ENCODE measurements at regions not wholly inside any gene's neighbourhood (a gene's known extent, or its start where the extent isn't known, plus 50 kb on each side); places are given as distances from the start of the nearest gene placed in this dataset.
A peak's percentile ranks its signal among the peaks of the same experiment; 100 is the strongest.

DNA sequence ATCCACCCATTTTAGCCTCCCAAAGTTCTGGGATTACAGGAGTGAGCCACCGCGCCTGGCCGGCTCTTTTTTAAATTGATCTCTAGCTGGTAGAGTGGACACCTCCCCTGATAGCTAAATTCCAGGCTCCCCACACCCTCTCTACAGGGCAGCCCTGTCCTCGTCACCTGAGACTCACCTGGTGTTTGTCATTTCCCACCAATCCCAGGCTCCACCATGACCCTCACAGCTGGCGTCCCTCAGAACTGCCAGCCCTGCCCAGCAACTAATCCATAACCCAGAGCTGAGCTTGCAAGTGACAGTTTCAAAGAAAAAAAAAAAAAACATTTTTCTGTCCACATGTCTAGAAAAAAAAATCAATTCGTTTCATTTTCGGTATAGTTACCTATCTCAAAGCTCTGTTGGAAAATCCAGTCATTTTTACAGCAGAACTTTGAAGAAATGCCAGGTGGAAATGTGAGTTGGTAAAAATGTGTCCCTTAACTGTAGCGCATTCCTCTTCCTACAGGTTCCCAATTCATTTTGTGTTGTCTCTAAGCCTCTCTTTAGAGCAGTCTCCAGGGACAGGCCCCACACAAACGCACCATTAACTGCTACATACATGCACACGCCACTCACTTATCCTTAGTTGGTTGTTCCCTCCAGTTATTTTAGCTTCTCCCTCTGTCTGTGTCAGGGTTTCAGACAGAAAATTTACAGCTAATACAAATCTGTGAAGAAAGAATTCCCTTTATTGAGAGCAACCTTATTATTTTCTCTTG, 294.7 kb downstream of the FBXO15 start:
- no peak for DNase-seq (ENCODE audit: low spot score)

DNA sequence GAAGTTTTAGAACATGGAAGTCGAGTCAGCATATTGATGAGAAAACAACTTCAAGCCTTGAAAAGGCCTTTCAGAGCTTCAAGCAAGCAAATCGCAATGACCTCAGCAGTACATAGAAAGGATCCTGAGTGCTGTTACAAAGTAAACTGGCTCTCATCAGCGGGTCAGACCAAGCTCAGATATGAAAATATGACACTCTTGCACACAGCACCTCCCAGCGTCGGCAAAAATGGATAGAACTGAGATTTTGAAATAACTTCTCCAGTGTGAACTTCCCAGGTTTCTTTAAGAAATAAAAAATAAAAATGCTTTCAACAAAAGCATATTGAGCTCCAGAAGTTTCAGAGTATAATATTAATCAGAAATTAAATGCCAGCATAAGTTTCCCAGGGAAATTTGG, 296.9 kb downstream of the FBXO15 start:
- no peak for DNase-seq (ENCODE audit: low spot score)

DNA sequence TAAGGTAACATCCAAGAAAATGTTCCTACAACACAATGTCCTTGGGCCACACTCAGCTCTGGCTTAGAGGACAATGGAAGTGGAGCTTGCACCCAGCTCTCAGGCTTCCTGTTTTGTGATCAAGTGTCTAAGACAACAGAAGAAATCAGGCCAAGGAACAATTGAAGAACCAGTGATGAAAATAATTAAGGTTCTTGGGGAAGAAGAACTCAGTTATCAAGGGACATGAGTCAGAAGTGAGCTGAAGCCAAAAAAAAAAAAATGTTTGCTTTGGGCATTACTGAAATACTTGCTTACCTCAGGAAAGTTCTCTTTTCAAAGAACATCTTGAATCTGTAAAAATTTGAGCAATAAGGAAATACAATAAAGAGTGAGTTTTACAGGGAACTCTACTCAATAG, 299.0 kb downstream of the FBXO15 start:
- peak; percentile 26 for DNase-seq (ENCODE audit: low spot score)

DNA sequence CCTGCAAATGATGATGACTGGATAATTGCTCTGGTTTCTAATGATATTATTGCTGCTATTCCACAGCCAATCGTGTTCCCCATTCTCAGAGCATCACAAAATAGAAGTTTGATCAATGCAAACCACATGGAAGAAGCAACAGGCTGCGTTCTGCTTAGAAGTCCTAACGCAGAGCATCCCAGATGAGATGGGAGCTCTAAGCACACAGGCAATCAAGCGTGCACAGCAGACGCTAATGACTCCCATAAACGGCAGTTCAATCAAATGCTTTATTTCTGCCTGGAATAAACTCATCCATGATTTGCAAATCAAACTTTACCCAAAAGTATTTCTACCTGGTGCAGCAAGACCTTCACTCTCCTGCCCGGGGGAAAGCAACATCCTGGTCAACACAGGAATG, 304.2 kb downstream of the FBXO15 start:
- no peak for DNase-seq (ENCODE audit: low spot score)

DNA sequence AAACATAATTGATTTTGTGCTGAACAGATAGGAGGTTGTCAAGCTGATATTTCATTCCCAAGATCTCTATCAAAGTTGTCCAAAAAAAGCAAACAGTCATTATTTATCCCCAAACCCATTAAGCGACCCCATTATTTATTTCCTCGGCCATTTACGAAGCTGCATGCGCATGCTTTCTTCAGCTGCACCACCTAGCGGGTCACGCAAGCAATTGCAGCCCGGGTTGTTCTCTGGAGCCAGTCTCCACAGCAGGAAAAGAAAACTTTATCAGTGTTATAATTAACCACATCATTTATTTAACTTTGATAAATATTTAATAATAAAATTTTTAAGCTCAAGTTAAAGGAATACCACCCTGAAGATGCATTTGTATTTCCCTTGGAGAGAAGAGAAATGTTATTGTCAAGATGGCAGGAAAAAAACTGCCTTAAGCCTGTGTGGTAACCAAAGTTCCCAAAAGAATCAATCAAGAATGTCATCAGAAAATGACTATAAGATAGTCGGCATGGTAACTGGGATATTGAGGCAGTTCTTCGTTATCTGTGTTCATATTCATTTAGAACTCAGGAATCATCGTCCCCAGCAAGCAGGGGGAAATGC, 304.7 kb downstream of the FBXO15 start:
- peak; percentile 68 for DNase-seq (ENCODE audit: low spot score)

DNA sequence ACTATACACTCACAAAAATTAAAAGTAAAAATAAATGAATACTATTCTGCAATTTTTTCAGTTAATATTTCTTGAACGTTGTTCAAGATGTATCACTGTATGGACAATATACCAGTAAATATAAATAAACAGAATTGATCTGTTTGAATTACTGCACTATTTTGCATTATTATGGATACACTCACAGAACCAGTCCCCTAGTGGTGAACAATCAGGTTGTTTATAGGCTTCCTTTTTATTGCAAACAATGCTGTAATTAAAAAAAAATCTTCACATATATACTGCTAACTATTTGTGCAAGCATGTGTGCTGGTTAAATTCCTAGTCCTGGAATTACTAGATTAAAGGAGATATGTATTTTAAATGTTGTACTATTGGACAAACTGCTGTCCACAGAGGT, 306.0 kb downstream of the FBXO15 start:
- no peak for DNase-seq (ENCODE audit: low spot score)

DNA sequence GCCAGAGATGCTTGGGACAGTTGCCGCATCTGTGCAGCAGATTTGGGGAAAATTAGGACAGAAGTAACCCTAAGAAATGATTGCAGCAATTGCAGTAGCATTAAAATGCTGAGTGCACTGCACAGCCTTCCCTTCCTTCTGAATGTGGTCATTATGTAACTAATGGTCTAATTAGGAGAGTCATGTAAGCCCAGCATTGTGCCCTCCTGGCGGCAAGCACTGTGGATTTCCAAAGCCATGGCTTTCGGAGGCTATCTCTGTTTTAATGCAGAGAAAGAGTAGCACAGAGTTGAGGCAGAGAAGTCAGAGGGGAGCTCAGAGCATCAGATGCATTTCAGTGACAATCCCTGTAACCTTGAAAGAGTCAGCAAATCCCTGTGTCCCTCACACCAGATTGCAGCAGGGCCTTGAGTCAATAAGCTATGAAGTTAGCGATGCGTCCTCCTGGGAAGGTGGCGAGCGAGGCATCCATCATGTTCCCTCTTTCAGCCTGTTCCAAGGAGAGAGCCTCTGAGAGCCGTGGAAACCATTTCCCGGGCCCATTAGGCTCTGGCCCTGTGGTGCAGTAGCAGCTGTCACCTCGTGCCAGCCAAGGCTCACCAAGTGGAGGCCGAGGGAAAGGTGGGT, 307.2 kb downstream of the FBXO15 start:
- DNase-seq (ENCODE audit: low spot score), result no peak

DNA sequence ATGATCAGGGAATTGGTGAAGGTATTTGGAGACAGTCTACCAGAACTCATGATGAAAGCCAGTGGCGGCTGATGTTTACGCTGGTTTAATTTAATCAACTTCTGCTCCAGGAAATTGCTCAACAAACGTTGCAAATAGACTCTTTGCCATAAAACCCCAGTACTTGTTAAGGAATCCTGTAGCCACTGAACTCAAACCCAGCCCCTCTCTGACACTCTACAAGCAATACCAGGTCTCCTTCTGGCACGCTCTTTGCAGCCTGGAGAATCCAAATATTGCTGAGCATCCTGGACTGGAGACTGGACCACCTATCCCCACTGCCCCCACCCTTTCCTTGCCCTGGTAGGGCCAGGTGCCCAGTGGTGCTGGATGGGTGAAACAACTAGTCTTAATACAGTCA, 308.2 kb downstream of the FBXO15 start:
- no peak for DNase-seq (ENCODE audit: low spot score)

DNA sequence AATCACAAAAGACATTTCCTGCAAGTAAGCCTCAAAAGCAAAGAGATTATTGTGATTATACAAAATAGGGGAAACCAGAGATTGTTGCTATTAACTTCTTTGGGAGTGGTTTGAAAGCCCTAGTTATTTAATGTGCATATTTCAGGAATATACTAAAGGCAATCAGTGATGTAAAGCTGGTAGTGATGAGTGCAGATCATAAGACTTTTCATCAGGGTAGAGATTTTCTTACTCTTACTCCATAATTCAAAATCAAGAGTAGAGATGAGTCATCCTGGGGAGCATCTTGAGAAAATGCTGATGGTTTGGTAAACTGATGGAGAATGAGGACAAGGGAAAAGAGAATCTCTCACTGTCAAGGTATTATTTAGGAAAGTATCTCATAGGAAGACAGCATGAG, 309.5 kb downstream of the FBXO15 start:
- no peak for DNase-seq (ENCODE audit: low spot score)

DNA sequence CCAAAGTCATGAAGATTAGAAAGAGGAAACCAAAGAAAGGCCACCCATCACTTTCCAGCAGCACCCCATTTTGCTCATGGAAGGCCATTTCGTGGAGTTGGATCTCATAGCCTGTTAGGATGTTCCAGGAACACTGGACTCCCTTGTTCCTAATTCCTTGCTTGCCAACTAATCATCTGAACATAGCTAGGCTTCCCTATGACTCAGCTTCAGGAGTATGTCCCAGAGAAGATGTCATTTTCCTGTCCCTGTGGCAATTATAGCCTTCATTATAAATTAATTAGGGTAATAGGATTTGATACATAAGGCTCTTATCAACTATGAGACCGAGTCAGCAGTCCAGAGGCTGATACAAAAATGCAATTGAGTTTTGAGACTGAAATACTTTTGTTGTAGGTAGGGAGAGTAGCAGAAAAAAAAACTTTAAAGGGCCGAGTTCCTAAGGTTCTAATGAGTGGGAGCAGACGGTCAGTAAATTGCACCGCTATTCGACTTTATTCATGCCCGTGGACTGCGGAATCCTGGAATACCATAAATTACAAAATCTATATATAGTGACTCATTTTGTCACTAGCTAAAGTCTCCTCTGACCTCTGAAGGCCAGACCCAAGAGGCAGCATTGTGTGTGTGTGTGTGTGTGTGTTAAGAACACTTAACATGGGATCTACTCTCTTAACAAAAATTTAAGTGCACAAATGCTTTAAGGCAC, 311.8 kb downstream of the FBXO15 start:
- no peak for DNase-seq (ENCODE audit: low spot score)

DNA sequence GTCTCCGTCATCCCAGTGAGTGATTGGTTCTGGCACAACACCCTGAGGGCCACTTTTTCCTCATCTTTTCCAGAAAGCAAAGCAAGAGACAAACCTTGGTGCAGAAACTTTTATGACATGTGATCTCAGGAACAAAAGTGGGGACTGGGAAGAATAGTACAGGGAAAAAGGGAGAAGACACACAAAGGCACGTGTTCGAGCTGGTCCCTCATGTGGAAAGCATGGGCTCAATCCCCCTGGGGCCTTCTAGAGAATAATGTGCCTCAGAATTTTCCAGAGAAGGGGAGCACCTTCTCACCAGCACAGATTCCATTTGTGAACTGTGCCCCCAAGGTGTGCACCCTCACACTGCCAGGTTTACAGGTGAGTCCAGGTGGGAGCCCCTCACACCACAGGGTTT, 312.6 kb downstream of the FBXO15 start:
- DNase-seq (ENCODE audit: low spot score), result no peak

DNA sequence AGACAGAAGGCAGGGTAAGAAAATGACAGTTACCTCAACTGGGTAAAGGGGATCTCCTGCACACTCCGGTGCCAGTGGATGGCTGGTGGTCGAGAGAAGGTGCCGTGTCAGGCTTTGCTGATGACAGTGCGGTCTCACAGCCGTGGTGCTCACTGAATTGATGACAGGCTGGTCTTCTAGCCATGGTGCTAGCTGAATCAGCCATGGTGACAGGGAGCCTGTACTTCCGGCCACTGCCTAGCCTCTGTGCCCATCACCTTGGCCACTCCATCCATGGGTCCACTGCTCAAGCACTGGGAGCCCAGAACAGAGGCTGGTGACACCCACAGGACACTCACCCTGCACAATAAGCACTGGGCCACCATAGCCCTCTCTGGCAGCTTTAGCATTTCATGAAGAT, 315.9 kb downstream of the FBXO15 start:
- DNase-seq (ENCODE audit: low spot score), result no peak

DNA sequence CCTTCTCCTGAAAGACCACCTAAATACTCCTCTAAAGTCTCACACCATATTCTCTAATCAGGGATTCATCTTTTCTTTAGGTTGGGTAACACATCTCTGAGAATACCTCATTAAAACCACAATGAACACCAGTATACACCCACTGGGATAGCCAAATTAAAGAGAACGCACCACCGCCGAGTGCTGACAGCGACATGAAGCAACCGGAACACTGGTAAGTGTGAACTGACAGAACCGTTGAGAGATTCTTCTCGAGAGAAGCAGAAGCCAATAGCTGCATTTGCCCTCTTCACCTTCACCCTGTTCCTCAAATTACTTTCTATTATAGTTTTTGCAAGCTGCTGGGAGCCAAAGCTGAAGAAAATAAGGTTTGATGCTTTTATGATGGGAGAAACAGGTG, 318.5 kb downstream of the FBXO15 start:
- no peak for DNase-seq (ENCODE audit: low spot score)

DNA sequence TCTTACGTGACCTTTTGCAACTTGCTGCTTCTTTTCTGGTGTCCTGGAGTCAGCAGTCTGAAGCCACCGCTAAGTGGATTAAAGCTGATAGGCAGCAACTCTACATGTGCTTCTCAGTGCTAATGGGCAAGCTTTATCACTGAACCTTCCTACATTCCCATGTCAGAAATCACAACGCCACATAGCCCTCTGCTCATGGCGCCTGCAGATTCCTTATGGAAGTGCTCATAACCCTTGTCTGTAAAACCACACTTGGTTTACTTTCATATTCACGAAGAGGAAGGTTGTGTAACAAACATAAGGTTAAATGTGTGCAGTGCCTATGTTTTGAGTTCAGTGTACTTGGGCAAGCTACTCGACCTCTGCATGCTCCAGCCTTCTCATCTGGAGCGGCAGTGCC, 319.8 kb downstream of the FBXO15 start:
- no peak for DNase-seq (ENCODE audit: low spot score)

DNA sequence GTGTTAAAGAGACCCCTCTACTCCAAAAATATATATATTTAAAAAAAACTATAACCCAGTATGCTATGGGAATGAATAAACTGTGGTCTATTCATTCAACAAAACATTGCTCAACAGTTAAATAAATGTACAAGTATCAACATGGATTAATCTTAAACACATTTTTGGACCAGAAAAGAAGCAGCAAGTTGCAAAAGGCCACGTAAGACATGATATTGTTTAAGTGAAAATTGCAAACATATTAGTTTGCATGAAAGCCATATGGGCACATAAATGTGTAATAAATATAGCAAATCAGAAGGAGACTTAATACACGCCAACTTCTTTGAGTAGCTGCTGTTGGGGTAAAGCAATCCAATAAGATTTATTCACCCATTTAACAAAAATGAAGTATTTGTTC, 321.5 kb downstream of the FBXO15 start:
- DNase-seq (ENCODE audit: low spot score), result no peak

DNA sequence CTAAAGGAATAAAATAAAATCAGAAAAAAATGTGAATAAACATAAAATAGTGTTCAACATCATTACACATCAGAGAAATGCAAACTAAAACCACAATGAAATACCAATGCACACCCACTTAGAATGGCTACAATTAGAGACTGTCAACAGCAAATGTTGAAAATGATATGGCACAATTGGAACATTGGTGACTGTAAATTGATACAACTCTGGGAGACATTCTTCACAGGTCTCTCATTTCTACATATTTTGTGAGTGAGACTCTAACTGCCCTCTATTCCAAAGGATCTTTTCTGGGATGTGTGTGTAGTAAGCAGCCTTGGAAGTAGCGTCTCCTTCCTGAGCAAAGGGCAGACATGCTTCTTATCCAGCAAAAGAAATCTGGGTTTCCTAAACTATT, 323.0 kb downstream of the FBXO15 start:
- DNase-seq (ENCODE audit: low spot score), result no peak

DNA sequence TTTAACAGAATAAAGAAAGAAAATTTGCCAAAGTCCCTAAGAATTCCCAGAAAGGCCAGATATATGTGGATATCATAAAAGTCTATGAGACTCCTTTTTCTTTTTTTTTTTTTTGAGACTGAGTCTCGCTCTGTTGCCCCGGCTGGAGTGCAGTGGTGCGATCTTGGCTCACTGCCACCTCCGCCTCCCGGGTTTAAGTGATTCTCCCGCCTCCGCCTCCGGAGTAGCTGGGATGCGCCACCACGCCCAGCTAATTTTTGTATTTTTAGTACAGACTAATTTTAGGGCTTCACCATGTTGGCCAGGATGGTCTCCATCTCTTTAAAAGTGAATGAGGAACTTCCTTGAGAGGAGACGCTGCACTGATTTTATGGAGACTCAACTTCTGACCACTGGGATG, 335.2 kb downstream of the FBXO15 start:
- no peak for DNase-seq (ENCODE audit: low spot score)

DNA sequence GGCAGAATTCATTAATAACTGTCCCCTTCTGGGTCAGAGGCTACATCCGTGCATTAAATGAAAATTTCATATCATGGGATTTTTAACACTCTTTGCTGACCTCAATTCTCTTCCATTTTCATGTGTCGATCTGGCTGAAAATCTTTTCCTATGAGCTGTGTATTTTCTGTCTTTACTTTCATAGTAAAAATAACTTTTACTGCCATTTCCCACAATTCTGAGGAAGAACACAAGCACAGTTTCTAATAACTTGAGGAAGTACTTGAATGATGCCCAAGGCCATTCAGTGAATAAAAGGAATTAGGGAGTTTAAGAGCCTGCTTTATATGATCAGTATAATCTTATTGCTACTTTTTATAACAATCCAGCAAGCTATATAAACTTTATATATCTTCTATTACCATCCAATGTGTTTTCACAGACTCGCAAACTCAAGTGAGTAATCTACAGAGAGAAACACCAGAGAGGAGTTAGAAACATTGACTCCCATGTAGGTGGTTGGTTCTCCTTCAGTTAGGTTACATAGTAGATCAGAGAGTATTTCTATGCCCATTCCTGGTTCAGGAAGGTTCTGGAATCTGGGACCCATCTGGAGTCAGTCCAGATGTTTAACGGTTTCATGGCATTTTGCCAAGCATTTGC, 340.0 kb downstream of the FBXO15 start:
- DNase-seq (ENCODE audit: low spot score), result no peak

DNA sequence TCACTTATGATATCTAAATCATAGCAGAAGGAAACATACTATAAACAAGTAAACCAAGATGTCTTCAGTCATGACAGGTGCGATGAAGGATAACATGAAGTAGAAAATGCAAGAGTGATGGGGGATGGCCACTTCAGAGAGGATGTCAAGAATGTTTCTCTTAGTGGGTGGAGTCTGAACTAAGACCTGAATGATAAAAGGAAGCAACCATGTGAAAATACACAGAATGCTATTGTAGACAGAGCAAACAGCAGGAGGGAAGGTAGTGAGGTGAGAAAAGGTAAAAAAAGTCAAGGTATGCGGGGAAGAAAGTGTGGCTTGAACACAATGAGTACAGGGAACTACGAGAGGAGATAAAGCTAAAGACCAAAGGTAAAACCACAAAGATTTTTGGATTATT, 341.6 kb downstream of the FBXO15 start:
- no peak for DNase-seq (ENCODE audit: low spot score)

DNA sequence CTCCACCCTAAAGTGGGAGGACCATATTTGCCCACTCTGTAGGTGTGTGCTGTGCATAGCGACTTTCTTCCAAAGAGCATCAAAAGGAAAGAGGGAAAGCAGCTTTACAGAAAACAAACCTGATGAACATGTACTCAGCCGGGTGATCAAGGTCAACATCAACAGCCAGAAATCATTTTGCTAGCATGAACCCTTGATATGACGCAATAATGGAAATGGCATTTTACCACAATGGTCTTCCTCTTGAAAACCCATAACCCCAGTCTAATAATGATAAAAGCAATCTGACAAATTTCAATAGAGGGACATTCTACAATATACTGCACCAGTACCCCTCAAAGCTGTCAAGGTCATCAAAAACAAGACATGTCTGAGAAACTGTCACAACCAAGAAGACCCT, 350.2 kb downstream of the FBXO15 start:
- DNase-seq (ENCODE audit: low spot score), result no peak

DNA sequence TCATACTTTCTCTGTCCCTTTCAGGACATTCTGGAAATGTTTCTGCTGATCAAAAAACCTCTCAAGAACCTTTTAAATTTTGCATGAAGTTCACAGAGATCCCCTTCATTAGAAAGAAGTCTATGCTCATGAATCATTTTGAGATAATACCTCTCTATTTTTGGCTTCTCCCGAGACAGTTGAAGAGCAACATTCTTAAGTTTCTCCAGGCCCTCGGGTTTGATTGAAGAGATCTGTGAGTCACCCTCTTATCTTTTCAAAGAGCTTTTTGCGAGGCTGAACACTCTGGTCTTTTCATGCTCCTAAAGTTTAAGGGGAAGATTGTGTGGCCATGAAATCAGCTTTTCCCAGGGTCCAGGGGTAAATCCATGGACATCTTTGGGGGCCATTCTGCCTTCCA, 354.2 kb downstream of the FBXO15 start:
- no peak for DNase-seq (ENCODE audit: low spot score)

DNA sequence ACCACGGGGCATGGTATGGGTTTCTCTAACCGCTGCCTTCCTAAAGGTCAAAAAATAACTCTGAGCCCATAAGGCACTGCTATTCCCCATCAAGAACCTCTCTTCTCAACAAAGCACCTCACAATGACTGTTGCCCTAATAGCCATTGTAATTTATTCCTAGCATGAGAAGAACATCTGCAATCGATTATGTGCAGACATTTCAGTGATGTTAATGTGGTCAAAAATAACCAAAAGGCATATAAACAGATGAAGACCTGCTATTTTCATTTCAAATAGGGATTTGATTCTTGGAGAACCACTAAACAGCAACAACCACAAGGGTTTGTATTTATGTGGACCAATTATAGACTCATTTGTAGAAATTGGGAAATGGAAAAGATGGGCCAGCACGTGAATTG, 356.6 kb downstream of the FBXO15 start:
- no peak for DNase-seq (ENCODE audit: low spot score)

DNA sequence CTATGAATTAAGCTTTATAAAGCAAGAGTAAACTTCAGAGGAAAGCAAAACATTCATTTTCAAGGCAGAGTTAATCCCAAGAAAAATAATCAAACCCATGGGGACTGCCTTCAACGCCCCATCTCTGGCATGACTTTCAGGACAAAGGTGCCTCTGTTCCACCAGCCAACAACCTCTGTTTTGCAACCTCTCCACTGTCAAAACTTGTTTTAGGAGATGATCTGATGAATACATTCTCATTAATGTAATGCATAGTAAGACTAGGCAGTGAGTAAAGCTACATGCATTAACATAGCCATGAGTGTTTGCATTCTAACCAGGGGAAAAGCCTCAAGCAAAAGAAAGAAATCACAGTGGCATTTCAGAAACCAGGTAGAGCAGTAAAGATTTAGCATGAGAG, 357.0 kb downstream of the FBXO15 start:
- no peak for DNase-seq (ENCODE audit: low spot score)

Measured in kidney capillary endothelial cell (primary cell).